Neural progenitor cell (in vitro differentiated cells): ENCODE measurements at regions not wholly inside any gene's neighbourhood (a gene's known extent, or its start where the extent isn't known, plus 50 kb on each side); places are given as distances from the start of the nearest gene placed in this dataset.

Source experiments
- DNase-seq: peaks from one replicate; pipeline ENCODE4 v3.0.0-alpha.2; 2016; ENCODE audit warnings: low spot score
- H2AFZ ChIP-seq: fragments of 200-600 bp; sonication (generic); replicated peaks from 2 replicates; pipeline ENCODE4 v1.6.1; 2016; ENCODE audit warnings: antibody characterized with exemption
- H3F3A ChIP-seq: fragments of 200-600 bp; sonication (generic); 2 replicates; pipeline ENCODE4 v1.6.1; 2016; ENCODE audit warnings: antibody characterized with exemption, low read depth
- H3K27ac ChIP-seq: fragments of 200-600 bp; sonication (generic); 2 replicates; pipeline ENCODE4 v1.5.1; 2016; ENCODE audit warnings: mild to moderate bottlenecking
- H3K27me3 ChIP-seq: fragments of 200-600 bp; sonication (generic); 2 replicates; pipeline ENCODE4 v1.6.1; 2016; ENCODE audit warnings: mild to moderate bottlenecking, moderate library complexity
- H3K36me3 ChIP-seq: fragments of 200-600 bp; sonication (generic); 2 replicates; pipeline ENCODE4 v1.5.1; 2016
- H3K4me1 ChIP-seq: fragments of 200-600 bp; sonication (generic); 2 replicates; pipeline ENCODE4 v1.6.1; 2016; ENCODE audit warnings: mixed run types
- H3K4me2 ChIP-seq: fragments of 200-600 bp; sonication (generic); 2 replicates; pipeline ENCODE4 v1.6.1; 2016
- H3K4me3 ChIP-seq: fragments of 200-600 bp; sonication (generic); 2 replicates; pipeline ENCODE4 v1.5.1; 2016
- H3K79me2 ChIP-seq: fragments of 200-600 bp; sonication (generic); 2 replicates; pipeline ENCODE4 v1.6.1; 2016; ENCODE audit warnings: low read depth
- H3K9ac ChIP-seq: fragments of 200-600 bp; sonication (generic); 2 replicates; pipeline ENCODE4 v1.6.1; 2016
- H3K9me3 ChIP-seq: fragments of 200-600 bp; sonication (generic); 2 replicates; pipeline ENCODE4 v1.5.1; 2016; ENCODE audit warnings: low read depth
- H4K20me1 ChIP-seq: fragments of 200-600 bp; sonication (generic); 2 replicates; pipeline ENCODE4 v1.6.1; 2016; ENCODE audit warnings: low read depth
- H3K27ac Mint-ChIP-seq: 3 replicates; pipeline ENCODE4 v1.8.0; 2021; ENCODE audit warnings: mixed read lengths
- H3K27me3 Mint-ChIP-seq: 2 replicates; pipeline ENCODE4 v1.8.0; 2022; ENCODE audit warnings: low read depth, mild to moderate bottlenecking, inconsistent platforms, moderate library complexity, mixed read lengths; ENCODE audit not compliant: insufficient read depth
- H3K36me3 Mint-ChIP-seq: 3 replicates; pipeline ENCODE4 v1.8.0; 2021; ENCODE audit warnings: mixed read lengths
- H3K4me1 Mint-ChIP-seq: 3 replicates; pipeline ENCODE4 v1.8.0; 2021; ENCODE audit warnings: mixed read lengths
- H3K4me3 Mint-ChIP-seq: 3 replicates; pipeline ENCODE4 v1.8.0; 2021; ENCODE audit warnings: mild to moderate bottlenecking, moderate library complexity, mixed read lengths
- H3K9me3 Mint-ChIP-seq: 3 replicates; pipeline ENCODE4 v1.8.0; 2020; ENCODE audit warnings: mixed read lengths
- EZH2 ChIP-seq: fragments of 200-600 bp; sonication (generic); IDR thresholded peaks from 2 replicates; pipeline ENCODE4 v1.6.1; 2017; ENCODE audit warnings: antibody characterized with exemption, mild to moderate bottlenecking, moderate library complexity
- EZH2phosphoT487 ChIP-seq: fragments of 200-600 bp; sonication (generic); IDR thresholded peaks from 2 replicates; pipeline ENCODE4 v1.6.1; 2017; ENCODE audit warnings: antibody characterized with exemption
- TF ChIP-seq, protein P1 (sequence below): fragments of 200-600 bp; sonication (generic); IDR thresholded peaks from 2 replicates; pipeline ENCODE4 v1.5.1; 2017; ENCODE audit warnings: antibody characterized with exemption, mild to moderate bottlenecking

DNA sequence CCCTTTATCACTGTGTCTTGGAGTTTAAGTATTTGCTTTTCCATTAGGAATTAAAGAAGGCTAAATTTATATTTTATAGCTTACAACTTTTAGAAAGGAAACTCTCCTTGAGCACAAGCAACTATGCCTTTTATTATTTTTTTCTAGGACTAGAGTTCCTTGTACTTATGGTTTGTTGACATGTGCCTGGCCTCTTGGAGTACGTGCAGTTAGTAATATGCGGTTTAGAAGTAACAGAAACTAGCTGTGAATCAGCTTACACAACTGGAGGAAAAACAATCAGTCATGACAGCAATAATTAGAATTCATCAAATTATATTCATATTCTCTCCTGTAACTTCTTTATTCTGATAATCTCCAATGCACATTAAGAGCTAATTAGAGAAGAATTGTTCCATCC lies 428.7 kb downstream of the AEBP2 start:
- H3K4me3 Mint-ChIP-seq, result no peak overlapping the region
- Histone ChIP-seq H4K20me1 (no peaks in the 10 kb centered on the region), H3K4me2 (no peak overlapping the region), H2AFZ (no peak overlapping the region), H3K4me3 (no peak overlapping the region), H3K27me3 (no peaks in the 10 kb centered on the region), H3K27ac (no peak overlapping the region), H3K4me1 (no peaks in the 10 kb centered on the region), H3K9me3 (no peaks in the 10 kb centered on the region), H3K36me3 (no peaks in the 10 kb centered on the region), H3K79me2 (no peaks in the 10 kb centered on the region), H3K9ac (no peak overlapping the region), H3F3A (no peaks in the 10 kb centered on the region)
- H3K27ac Mint-ChIP-seq, result no peak overlapping the region
- H3K27me3 Mint-ChIP-seq, result peaks cover 4% of the 10 kb centered on the region
- peaks cover 16% of the 10 kb centered on the region for H3K4me1 Mint-ChIP-seq
- no peaks in the 10 kb centered on the region for H3K9me3 Mint-ChIP-seq
- TF ChIP-seq, protein P1, sequence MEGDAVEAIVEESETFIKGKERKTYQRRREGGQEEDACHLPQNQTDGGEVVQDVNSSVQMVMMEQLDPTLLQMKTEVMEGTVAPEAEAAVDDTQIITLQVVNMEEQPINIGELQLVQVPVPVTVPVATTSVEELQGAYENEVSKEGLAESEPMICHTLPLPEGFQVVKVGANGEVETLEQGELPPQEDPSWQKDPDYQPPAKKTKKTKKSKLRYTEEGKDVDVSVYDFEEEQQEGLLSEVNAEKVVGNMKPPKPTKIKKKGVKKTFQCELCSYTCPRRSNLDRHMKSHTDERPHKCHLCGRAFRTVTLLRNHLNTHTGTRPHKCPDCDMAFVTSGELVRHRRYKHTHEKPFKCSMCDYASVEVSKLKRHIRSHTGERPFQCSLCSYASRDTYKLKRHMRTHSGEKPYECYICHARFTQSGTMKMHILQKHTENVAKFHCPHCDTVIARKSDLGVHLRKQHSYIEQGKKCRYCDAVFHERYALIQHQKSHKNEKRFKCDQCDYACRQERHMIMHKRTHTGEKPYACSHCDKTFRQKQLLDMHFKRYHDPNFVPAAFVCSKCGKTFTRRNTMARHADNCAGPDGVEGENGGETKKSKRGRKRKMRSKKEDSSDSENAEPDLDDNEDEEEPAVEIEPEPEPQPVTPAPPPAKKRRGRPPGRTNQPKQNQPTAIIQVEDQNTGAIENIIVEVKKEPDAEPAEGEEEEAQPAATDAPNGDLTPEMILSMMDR, result no peak
- TF ChIP-seq EZH2 (no peak), EZH2phosphoT487 (no peak)
- no peaks in the 10 kb centered on the region for H3K36me3 Mint-ChIP-seq
- no peak for DNase-seq

DNA sequence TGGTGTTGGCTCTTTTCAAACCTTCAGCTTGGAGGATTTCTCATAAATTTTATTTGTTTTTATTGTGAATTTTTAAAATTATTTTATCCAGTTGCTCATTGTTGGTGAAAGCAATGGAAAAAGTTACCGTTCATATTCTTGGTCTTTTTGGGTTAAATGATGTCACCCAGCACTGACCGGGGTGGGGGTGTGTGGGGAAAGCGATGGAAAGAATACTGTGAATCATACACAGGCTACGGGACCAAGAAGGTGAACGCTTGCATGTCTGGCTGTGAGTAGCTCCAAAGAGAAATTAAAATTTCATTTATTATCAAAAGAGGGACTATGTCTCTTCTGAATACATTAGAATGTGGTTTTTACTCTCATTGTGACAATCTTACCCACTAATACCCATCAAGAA lies 430.1 kb downstream of the AEBP2 start:
- no peaks in the 10 kb centered on the region for H3K9me3 ChIP-seq
- no peak overlapping the region for H3K4me3 ChIP-seq
- no peaks in the 10 kb centered on the region for H3K79me2 ChIP-seq
- H4K20me1 ChIP-seq, result no peaks in the 10 kb centered on the region
- no peak overlapping the region for H3K27ac Mint-ChIP-seq
- H3F3A ChIP-seq, result no peaks in the 10 kb centered on the region
- no peak for TF ChIP-seq EZH2
- TF ChIP-seq, protein P1, result no peak
- no peak for TF ChIP-seq EZH2phosphoT487
- no peak overlapping the region for H2AFZ ChIP-seq
- no peak for DNase-seq
- no peak overlapping the region for H3K27ac ChIP-seq
- H3K9ac ChIP-seq, result no peak overlapping the region
- no peaks in the 10 kb centered on the region for H3K36me3 Mint-ChIP-seq
- no peak overlapping the region for H3K4me2 ChIP-seq
- peaks cover 14% of the 10 kb centered on the region for H3K4me1 Mint-ChIP-seq
- H3K4me3 Mint-ChIP-seq, result no peak overlapping the region
- no peaks in the 10 kb centered on the region for H3K4me1 ChIP-seq
- peaks cover 4% of the 10 kb centered on the region for H3K27me3 Mint-ChIP-seq
- no peaks in the 10 kb centered on the region for H3K27me3 ChIP-seq
- H3K9me3 Mint-ChIP-seq, result peaks cover 2% of the 10 kb centered on the region
- no peaks in the 10 kb centered on the region for H3K36me3 ChIP-seq

DNA sequence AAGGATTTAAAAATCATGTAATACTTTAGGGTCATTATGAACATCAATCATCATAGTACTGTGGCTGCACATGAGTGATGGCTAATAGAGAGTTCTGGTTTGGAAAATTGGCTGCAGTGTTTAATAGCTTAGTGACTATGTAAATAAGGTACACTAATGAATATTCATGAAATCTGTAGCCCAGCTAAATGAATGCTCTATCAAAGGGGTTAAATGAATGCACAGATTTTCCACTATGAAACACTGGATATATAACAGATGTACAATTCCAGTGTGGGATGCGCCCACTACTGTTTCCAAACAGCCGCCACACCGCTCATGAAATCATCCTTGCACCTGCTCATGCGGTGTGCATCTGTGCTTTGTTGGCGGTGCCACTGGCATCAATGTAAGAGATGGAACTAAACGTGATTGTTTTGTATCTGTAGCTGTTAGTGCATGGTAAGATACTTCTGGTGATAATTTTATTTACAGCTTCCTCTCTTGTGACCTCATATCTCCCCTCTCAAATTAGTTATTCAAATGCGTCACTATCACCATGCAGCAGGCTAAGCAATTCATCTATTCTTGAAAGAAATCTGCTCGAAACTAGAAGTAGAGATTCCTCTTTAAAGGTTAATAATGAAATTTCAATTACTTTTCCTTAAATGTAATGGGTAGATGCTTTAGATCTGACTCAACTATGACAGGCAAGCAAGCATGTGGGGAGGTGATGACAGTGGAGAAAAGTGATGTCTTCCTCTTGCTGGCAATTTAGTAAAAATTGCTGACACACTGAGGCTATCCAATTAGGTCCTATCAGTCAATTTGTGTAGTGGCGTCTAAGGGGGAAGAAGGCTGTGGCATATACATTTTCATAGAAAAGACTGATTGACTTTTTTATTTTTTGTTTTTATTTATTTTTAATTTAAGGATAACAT lies 433.6 kb downstream of the AEBP2 start:
- no peak for DNase-seq
- Mint-ChIP-seq H3K4me1 (peaks cover 7% of the 10 kb centered on the region), H3K27me3 (peaks cover 4% of the 10 kb centered on the region), H3K4me3 (no peak overlapping the region), H3K36me3 (no peaks in the 10 kb centered on the region), H3K27ac (no peak overlapping the region), H3K9me3 (peaks cover 2% of the 10 kb centered on the region)
- no peak overlapping the region for H3K27ac ChIP-seq
- H3K4me2 ChIP-seq, result no peak overlapping the region
- H3K9me3 ChIP-seq, result no peaks in the 10 kb centered on the region
- H3K36me3 ChIP-seq, result no peaks in the 10 kb centered on the region
- no peak overlapping the region for H2AFZ ChIP-seq
- no peaks in the 10 kb centered on the region for H3K27me3 ChIP-seq
- no peaks in the 10 kb centered on the region for H3K4me1 ChIP-seq
- no peaks in the 10 kb centered on the region for H3K79me2 ChIP-seq
- TF ChIP-seq, protein P1, result no peak
- no peak for TF ChIP-seq EZH2
- no peak for TF ChIP-seq EZH2phosphoT487
- no peaks in the 10 kb centered on the region for H3F3A ChIP-seq
- no peak overlapping the region for H3K4me3 ChIP-seq
- no peaks in the 10 kb centered on the region for H4K20me1 ChIP-seq
- H3K9ac ChIP-seq, result no peak overlapping the region
